Stimulated activated CD8-positive, alpha-beta memory T cell treated with anti-CD3 and anti-CD28 coated beads, Interleukin-7, amount 100 ng/mL, for 4 hours (primary cell): ENCODE measurements at regions not wholly inside any gene's neighbourhood (a gene's known extent, or its start where the extent isn't known, plus 50 kb on each side); places are given as distances from the start of the nearest gene placed in this dataset.

ENCODE experiments used
- DNase-seq, 2 donors: peaks; one replicate each; pipeline ENCODE4 v3.0.0-alpha.2; 2020; ENCODE audit warnings: low read depth in 2 of 2

DNA sequence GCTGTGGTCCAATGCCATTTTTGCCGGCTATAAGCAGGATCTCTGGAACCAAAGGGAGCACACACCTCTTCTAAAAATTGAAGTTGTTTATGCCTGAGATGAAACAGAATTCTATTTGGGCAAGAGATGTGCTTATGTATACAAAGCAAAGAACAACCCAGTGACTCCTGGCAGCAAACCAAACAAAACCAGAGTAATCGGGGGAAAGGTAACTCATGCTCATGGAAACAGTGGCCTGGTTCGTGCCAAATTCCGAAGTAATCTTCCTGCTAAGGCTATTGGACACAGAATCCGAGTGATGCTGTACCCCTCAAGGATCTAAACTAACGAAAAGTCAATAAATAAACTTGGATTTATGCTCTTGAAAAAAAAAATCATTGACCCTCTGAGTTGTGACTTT, 178.7 kb downstream of the CEMIP2 start:
- DNase-seq: no peak

DNA sequence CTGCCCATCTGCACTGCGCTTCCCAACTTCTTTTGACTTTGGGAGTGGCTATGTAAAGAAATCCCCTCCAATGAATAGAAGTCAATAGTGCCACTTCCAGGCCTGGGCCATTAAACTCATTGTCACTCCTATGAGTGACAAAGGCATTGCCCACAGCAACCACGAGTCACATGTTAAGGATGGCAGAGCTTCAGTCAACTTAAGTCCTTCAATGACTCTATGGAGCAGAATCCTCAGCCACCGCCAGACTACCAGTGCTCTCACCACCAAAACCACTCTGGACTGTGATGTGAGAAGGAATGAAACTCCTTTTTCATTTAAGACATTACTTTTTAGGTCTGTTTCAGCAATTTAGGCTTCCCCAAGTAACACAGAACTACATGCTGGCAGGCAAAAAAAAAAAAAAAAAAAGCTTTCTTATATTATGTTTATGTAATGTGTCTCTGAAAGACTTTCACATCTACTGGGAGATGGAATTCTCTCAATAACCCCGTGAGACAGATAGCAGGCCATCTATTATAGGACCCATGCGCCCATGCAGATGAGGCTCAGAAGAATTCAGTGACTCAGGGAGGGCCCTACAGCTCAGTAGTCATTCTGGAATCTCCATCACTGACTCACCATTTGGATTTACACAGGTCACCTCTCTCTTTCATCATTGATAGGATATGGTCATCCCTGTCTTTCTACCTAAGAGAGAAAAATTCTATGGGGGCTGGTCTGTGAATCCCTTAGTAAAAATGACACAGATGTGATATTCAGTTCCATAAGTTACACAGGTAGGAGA, 180.5 kb downstream of the CEMIP2 start:
- no peak for DNase-seq

DNA sequence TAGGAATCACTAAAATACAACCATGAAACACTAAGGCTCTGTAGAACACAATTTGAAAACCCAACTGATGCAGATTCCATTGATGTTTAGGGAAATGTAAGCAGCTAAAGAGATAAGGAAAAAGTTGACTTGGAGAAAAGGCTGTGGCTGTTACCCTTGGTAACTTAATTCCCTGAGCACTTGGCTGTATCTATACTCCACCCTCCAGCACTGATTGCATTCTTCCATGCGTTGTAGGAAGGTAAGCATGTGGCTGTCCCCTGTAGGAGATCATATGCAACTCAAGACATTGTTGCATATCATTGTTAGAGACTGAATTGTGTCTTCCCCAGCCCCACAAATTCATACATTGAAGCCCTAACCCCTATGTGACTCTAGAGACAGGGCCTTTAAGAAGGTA, 184.5 kb downstream of the CEMIP2 start:
- DNase-seq: no peak

DNA sequence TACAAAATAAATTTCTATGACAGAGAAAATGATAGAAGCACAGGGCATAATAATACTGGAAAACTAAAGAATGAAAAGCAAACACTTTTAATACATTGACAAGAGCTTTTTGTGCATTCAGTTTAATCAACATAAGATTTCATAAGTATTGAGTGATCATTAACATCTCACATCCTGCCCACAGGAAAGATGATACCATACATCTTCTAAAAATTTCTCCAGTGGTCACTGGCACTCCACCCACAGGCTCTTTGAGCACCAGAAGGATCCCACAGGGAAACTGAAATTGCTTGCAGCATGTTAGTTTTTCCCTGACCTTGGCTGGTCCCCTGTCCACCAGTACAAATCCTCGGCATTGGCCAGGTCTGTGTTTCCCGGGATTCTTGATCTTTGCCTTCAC, 186.0 kb downstream of the CEMIP2 start:
- no peak for DNase-seq

DNA sequence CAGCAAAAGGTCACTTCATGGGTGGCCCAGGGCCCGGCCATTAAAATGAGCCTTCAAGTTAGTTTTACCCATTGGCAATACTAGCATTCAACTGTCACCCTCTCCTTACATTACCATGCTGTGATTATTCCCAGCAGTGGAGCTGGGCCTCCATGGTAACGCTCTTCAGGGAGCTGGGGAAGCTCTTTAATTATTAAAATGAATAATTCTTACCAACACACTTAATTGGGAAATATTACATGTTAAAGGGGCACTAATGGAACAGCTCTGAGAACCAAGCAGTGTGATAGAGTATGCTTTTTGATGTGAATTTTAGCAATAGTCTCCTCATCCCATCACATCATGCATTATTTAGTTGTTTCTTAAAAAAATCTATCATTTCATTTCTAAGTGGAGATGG, 187.2 kb downstream of the CEMIP2 start:
- no peak for DNase-seq

DNA sequence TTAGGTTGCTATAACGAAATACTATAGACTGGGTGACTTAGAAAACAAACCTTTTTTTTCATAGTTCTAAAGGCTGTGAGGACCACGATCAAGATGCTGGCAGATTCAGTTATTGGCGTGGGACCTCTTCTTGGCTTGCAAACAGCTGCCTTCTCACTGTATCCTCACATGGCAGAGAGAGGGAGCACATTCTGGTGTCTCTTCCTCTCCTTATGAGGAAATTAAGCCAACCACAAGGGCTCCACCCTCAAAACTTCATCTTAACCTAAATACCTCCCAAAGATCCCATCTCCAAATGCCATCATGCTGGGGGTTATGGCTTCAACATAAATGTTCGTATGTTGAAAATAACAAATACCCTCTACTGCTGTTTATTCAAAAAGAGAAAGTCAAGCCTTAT, 197.1 kb downstream of the CEMIP2 start:
- no peak for DNase-seq

DNA sequence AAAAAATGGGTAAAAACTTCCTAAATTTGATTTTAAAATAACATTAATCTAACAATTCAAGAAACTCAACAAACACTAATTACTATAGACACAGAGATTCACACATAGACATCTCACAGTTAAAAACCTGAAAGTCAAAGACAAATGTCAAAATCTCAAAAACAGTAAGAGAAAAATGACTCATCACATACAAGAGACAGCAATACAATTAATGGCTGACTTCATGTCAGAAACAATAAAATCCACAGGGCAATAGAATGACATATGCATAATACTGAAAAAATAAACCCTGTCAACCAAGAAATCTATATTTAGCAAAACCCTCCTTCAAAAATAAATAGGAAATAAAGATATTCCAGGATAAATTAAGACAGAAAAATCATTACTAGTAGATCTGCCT, 200.4 kb downstream of the CEMIP2 start:
- DNase-seq: no peak

DNA sequence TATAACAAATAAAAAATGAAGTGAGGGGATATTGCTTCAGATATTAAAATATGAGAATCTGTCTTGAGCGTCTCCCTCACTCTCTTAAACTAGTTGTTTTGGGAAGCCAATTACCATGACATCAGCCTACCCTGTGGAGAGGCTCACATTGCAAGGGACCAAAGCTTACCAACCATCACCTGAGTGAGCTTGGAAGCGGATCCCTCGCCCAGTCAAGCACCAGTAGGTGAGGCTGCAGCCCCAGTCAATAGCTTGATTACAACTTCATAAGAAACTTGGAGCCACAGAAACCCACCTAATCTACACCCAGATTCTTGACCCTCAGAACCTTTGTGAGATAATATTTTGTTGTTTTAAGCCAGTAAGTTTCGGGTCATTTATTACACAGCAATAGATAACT, 206.2 kb downstream of the CEMIP2 start:
- no peak for DNase-seq

DNA sequence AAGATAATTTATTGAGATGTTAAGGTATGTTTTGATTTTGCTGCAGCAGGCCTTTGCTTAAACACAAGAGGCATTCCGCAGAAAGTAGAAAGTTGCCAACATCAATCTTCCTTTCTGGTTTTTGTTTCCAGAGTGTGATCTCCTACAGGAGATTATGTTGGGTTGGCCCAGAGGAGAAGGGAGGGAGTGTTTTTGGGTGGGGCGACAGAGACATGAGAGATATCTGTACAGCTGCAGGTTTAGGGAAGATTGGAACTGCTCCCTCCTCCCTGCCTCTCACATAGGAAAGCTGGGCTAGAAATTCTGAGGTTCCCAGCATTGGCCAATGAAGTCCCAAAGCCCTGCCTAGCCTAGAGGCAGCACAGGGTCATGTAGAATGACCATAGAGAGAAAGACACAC, 211.0 kb downstream of the CEMIP2 start:
- no peak for DNase-seq

DNA sequence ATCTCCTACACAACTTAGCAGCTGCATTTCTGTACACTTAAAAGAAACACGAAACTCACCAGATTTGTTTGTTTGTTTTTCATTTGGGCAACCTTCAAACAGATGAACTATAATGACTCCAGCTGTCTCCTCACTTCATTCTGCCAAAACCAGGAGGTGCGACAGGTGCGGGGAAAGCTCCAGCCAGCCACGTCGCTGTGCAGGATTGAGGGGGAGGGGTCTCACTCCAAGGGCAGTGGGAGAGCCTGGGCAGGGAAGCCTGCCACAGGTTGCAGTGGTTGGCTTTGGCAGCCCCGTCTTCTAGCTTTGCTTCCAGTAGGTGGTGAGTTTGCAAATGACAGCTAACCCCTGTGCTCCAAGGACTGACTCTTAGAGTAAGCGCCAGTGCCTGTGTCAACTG, 215.8 kb downstream of the CEMIP2 start:
- no peak for DNase-seq

DNA sequence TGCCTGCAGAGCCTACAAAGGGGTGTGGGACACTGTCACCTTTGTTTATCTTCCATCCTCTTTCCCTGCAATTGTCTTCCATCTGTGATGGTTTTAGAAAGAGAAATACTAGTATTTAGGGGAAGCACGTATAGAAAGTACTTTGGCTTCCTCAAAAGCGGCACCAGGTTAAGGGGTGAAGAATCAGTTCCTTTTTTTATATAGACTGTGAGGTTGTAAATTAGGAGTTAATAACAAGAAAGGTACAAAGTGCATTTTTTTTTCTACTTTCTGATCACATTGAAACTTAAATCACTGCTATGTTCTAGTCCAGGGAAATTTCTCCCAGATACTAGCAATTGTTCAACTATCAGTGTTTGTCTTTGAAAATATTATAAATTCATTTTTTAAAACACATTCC, 219.3 kb downstream of the CEMIP2 start:
- no peak for DNase-seq

DNA sequence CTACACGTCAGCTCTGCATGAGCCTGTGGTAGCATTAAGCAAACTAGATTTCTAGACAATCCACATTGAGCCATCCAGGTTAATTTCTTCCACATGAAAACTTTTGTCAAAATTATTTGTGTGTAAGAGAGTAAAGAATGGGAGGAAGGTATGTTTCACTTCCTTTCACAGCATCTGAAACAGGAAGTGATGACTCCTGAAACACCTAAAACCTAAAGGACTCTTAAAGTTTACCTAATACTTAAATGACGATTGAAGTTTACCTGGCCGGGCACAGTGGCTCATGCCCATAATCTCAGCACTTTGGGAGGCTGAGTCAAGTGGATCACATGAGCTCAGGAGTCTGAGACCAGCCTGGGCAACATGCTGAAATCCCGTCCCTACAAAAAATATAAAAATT, 223.8 kb downstream of the CEMIP2 start:
- DNase-seq: no peak

DNA sequence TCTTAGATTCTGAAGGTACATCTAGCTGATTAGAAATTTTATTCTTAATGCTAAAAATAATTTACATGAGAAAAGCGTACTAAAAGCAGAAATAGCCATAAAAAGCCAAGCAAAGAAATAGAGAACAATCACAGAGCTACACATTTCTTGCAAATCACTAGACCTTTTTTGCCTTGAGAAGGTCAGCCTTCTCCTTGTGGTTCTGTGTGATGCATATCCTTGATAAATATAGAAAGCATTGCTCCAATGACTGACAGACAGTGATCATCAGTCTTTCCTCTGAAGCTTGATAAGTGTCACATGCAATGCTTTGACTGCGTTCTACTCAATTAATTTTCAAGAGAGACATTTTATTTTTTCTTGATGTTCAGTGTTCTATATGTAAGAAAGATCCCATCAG, 226.9 kb downstream of the CEMIP2 start:
- no peak for DNase-seq

DNA sequence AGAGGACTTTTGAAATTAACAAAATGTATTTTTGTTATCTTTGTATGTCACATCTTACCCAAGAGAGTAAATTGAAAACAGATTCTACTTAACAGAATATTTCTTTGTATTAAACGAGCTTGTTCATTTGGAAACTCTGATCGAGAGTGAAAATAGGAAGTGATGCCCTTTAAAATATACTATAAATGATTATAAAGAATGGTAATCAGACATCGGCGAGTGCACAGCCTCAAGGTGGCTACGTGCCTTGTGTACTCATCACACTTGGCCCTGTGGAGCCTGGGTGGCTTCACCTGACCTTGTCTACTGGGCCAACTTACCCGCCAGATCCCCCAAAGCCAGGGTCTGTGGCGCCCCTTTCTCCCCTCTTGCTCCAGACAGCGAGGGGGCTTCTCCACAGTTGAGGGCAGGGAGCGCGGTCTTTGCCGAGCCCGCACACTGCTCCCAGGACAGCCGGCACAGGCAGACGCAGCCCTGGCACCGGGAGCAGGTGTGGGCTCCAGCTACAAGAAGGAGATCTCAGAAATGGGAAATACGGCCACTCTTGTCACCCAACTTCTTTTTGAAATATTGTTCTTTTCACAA, 243.2 kb downstream of the CEMIP2 start:
- no peak for DNase-seq

DNA sequence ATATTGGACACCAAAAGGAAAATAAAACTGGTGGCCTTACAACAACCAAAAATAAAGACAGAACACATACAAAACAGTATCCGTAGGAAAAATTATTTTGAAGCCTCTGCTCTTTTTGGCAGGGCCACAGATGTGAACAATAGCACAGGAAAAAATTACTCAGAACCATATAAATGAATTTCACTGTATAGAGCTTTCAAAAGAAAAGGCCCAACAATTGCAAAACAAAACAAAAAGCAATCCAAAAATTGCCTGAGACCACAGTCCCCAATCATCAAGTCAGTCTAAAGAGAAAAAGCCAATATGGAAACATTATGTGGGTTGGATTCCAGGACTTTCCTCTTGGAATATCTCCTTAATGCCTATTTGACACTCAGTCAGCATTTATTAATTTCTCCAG, 243.8 kb downstream of the CEMIP2 start:
- DNase-seq: no peak

DNA sequence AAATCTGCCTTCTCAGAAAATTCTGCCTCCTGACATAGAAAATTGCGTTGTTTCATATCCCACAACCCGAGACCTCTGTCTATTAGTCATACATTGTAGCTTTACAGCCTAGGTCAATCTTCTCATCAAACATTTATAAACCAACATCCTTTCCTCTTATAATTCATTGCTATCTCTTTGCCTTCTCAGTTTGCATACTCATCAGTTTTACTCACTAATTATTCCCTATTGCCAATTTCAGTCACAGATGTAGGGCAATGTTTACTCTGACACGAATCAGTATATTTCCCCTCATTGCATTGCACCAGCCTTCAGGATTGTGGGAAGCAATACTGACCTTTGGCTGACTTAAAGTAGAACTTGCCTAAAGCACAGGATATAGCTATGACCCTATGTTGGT, 247.2 kb downstream of the CEMIP2 start:
- DNase-seq: no peak

DNA sequence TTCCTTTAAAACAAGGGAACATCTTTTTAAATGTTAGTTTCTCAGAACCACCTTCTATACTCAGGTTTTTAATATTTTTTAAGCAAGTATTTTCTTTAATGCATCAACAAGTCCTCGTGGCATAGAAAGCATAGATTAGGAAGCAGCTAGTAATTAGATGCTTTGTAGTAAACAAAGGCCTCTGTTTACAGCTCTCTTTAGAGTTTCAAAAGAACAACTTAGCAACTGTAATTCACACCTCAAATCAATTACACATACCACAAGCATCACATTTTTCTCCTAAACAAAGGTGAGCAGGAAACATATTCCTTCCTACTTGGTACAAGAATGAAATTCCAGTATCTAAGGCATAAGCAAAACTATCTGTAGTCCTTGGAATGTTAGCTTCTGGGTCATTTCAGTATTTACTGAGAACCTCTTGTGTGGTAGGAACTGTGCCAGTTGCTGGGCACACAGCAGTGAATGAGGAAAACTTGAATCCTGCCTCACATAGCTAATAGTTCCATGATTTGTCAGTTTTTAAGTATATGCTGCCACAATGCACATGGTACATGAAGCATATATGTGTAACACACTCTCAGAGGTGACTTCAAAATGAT, 249.1 kb downstream of the CEMIP2 start:
- no peak for DNase-seq

DNA sequence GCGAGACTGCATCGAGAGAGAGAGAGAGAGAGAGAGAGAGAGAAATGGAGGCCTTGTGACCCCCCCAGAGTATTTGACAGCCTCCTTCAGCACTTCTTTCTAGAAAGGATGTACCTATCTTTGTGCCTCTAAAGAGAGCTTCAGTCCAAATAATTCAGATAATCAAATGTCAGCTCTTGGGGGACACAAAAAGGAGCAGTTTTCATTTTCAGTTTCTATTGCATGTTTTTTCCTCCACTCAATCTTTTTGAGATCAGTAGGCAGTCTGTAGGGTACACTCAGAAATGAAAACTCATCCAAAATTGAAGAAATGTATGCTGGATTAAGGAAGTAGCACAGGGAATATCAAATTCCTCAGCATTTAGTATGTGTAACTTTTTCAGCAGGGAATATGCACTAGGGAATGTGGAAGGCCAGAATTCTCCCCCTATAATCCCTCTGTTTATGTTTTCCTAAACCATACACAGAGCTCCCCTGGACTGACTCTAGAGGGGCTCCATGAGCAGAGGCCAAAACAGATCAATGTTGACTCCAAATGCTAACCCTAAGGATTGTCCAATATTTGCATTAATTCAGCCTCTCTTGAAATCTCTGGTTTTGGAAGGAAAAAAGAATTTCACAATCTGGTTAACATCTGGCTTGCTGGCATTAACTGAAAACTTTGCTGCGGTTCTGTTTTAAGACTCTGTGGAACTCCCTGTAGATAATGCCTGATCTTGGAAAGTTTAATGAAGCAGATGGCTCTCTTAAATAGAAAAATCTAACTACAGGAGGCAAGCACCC, 250.1 kb downstream of the CEMIP2 start:
- DNase-seq: no peak

DNA sequence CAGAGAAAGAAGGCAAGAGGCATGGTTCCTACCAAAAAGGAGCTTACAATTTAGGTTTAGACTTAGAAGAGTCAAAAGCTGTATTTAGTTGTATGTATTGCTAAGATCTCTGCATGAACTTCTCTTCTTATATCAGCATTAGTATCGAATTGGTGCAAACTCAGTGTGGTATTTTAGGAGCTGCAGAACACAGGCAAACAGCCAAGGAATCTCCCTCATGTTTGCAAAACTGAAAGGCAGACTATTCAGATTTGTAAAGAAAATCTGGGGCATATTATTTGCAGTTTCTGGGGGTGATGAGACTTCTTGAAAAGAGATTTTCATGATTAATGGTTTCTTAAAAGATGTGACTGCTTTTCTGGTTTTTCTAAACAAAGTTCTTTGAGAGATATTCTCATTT, 252.7 kb downstream of the CEMIP2 start:
- DNase-seq: no peak

DNA sequence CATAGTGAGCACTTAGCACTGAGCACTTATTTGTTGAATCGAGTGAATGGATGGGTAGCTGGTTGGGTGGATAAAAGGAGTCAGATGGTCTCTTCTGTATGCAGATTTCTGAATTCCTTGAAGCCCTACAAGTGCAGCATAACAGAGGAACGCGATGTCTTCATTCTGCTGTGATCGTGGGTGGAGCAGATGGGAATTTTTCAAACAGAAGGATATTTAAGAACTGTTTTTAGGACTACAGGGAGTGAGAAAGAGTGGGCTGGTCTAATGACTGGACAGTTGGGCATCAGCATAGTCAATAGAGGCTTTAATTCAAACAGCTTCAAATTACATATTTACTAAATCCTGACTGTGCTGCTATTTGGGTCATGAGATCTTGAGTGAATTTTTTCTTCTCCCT, 253.2 kb downstream of the CEMIP2 start:
- DNase-seq: no peak

DNA sequence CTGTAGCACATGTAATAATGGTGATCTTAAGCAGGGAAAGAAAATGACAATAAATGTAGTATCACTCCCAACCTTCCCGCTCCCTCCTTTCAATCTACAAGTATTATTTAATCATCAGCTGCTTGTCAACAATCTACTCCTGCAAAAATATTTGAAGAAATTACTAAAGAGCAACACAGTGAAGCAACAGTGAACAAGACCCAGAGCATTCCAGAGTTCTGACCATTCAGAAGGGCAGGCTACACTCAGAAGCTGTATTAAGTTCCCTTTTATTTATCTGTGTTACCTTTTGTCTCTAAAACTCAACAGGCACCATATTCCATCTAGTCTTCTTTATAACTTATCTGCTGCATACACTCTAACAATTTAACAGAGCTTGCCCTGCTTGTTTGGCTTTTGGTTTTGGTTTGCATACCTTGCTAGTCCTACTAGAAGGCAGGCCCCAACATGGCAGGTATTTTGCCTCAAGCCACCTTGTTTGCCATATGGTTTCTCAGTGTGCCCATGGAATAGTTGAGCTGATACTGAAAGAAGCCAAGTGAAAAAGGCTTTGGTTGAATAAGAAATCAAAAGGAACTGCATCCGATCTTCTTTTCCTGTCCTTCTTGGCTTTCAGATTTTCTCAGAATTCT, 253.9 kb downstream of the CEMIP2 start:
- no peak for DNase-seq

DNA sequence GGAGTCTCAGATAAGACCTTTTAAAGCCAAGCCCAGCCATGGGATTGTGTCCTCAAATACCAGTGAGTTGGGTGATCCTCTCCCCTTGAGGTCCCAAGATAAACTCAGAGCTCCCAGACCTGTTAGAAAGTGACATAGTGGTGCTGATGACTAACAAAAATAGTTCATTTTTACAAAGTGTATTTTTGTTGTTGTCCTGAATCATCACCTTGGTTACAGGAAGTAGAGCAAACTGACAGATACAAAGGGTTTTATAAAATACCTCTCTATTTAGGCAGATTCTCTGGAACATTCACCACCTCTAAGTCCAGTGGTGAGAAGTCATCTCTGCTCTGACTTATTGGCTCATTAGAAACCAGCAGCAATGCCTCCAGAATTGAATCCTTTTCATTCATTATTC, 259.3 kb downstream of the CEMIP2 start:
- no peak for DNase-seq
